Uterus (tissue), 3 donors: ENCODE measurements at regions not wholly inside any gene's neighbourhood (a gene's known extent, or its start where the extent isn't known, plus 50 kb on each side); places are given as distances from the start of the nearest gene placed in this dataset.

Source experiments
- DNase-seq, 2 donors: peaks; one replicate each; pipeline ENCODE4 v3.0.0-alpha.2; 2019 to 2020
- H3K27ac ChIP-seq, 2 donors: fragments of 200-600 bp; sonication (generic); 1 replicate in 1 of 2; 2 replicates in 1 of 2; pipeline ENCODE4 v1.5.1; 2016 to 2018
- H3K27me3 ChIP-seq, 2 donors: fragments of 200-600 bp; sonication (generic); one replicate each; pipeline ENCODE4 v1.5.1; 2018 to 2019; ENCODE audit warnings: control low read depth in 1 of 2
- H3K36me3 ChIP-seq, 2 donors: fragments of 200-600 bp; sonication (generic); one replicate each; pipeline ENCODE4 v1.5.1; 2019; ENCODE audit warnings: control low read depth in 1 of 2
- H3K4me1 ChIP-seq, 2 donors: fragments of 200-600 bp; sonication (generic); one replicate each; pipeline ENCODE4 v1.5.1; 2018 to 2019; ENCODE audit warnings: control low read depth in 1 of 2
- H3K4me3 ChIP-seq, 2 donors: fragments of 200-600 bp; sonication (generic); 1 replicate in 1 of 2; 2 replicates in 1 of 2; pipeline ENCODE4 v1.5.1; 2018 to 2019; ENCODE audit warnings: mild to moderate bottlenecking in 1 of 2
- H3K9me3 ChIP-seq, 2 donors: fragments of 200-600 bp; sonication (generic); one replicate each; pipeline ENCODE4 v1.5.1; 2019; ENCODE audit warnings: control low read depth in 1 of 2
- POLR2A ChIP-seq, 2 donors: fragments of 450-650 bp; IDR thresholded peaks; one replicate each; pipeline ENCODE4 v1.6.1; 2016; ENCODE audit warnings: antibody characterized with exemption in 2 of 2, mild to moderate bottlenecking in 1 of 2, moderate library complexity in 1 of 2
- intact Hi-C: fragments of 100-400 bp; cut with DNase I; formaldehyde crosslinking; loops from one replicate; pipeline ENCODE4 v1.15.1; 2023; ENCODE audit warnings: low total_unique reads
- TF ChIP-seq, protein P1 (sequence below), 4 experiments: fragments of 200-600 bp in 2 of 4; fragments of 450-650 bp in 2 of 4; sonication (generic) in 2 of 4; IDR thresholded peaks; one replicate each; pipeline ENCODE4 v1.5.1; 2016 to 2019; ENCODE audit warnings: antibody characterized with exemption in 4 of 4, mild to moderate bottlenecking in 2 of 4, moderate library complexity in 1 of 4
- donor health status: DM: yes; HTN: yes; CAD: no.

DNA sequence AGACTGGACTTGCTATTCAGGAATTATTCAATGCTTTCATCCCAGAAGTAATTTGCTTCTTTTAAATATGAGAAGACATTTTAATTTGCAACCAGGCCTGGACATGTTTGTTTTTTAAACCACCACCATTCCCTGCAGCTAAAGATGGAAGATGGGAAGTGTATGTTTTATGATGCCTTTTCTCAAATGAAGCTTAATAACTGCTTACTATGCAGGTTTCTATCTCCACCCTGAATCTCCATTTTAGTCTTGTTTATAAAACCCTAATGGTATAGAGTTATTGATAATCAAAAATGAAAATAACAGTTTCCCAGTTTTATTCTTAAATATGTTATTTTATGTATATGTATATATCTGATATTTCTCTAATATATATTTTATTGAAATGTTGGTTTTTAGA lies 418.9 kb downstream of the C4orf33 start:
- no peaks in the 10 kb centered on the region for H3K36me3 ChIP-seq
- no peak for TF ChIP-seq POLR2A (IDR thresholded peaks at IDR 0.05)
- TF ChIP-seq, protein P1, sequence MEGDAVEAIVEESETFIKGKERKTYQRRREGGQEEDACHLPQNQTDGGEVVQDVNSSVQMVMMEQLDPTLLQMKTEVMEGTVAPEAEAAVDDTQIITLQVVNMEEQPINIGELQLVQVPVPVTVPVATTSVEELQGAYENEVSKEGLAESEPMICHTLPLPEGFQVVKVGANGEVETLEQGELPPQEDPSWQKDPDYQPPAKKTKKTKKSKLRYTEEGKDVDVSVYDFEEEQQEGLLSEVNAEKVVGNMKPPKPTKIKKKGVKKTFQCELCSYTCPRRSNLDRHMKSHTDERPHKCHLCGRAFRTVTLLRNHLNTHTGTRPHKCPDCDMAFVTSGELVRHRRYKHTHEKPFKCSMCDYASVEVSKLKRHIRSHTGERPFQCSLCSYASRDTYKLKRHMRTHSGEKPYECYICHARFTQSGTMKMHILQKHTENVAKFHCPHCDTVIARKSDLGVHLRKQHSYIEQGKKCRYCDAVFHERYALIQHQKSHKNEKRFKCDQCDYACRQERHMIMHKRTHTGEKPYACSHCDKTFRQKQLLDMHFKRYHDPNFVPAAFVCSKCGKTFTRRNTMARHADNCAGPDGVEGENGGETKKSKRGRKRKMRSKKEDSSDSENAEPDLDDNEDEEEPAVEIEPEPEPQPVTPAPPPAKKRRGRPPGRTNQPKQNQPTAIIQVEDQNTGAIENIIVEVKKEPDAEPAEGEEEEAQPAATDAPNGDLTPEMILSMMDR (IDR thresholded peaks at IDR 0.05) = no peak

DNA sequence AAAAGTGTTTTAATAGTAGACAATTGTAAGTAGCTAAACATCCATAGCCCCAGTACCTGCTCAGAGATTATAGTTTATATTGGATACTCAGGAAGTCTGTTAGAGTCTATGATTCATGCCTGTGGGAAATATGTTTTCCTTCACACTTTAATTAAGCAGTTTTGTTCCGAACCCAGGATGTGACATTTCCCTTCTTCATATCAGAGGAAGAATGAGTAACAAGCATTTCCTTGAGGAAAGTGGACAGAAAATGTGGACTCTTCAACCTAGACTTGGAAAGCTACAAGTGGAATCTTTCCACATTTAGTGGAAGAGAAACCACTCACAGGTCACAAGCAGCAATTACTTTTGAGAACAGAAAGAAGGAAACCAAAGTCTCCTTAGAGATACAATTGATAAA lies 419.4 kb downstream of the C4orf33 start:
- no peak overlapping the region for H3K4me3 ChIP-seq
- TF ChIP-seq, protein P1 (IDR thresholded peaks at IDR 0.05) = no peak
- TF ChIP-seq POLR2A (IDR thresholded peaks at IDR 0.05) = no peak
- no peaks in the 10 kb centered on the region for H3K4me1 ChIP-seq
- H3K36me3 ChIP-seq = no peaks in the 10 kb centered on the region
- DNase-seq = no peak
- intact Hi-C loops = no loop called here
- H3K9me3 ChIP-seq = no peaks in the 10 kb centered on the region
- no peak overlapping the region for H3K27ac ChIP-seq
- no peaks in the 10 kb centered on the region for H3K27me3 ChIP-seq

More for the DNA sequence above, 418.9 kb downstream of the C4orf33 start:
- Histone ChIP-seq H3K4me1 (no peaks in the 10 kb centered on the region), H3K27ac (no peak overlapping the region), H3K9me3 (no peaks in the 10 kb centered on the region), H3K27me3 (no peaks in the 10 kb centered on the region), H3K4me3 (no peak overlapping the region)
- no peak for DNase-seq
- intact Hi-C loops = no loop called here

GRCh38 chr4:129526812-129527211 lies 430.9 kb downstream of the C4orf33 start:
- no peak for DNase-seq
- intact Hi-C loops = no loop called here

GRCh38 chr4:129531253-129531652 lies 435.3 kb downstream of the C4orf33 start:
- no peaks in the 10 kb centered on the region for H3K4me1 ChIP-seq
- H3K36me3 ChIP-seq = no peaks in the 10 kb centered on the region
- H3K27me3 ChIP-seq = no peaks in the 10 kb centered on the region
- H3K27ac ChIP-seq = no peak overlapping the region
- TF ChIP-seq, protein P1 (IDR thresholded peaks at IDR 0.05) = no peak
- no peak for TF ChIP-seq POLR2A (IDR thresholded peaks at IDR 0.05)
- no peaks in the 10 kb centered on the region for H3K9me3 ChIP-seq
- no peak for DNase-seq
- H3K4me3 ChIP-seq = no peak overlapping the region
- intact Hi-C loops = no loop called here

More at GRCh38 chr4:129526812-129527211, 430.9 kb downstream of the C4orf33 start:
- Histone ChIP-seq H3K4me3 (no peak overlapping the region), H3K4me1 (no peaks in the 10 kb centered on the region), H3K27ac (no peak overlapping the region), H3K9me3 (no peaks in the 10 kb centered on the region), H3K27me3 (no peaks in the 10 kb centered on the region), H3K36me3 (no peaks in the 10 kb centered on the region)
- TF ChIP-seq, protein P1 (IDR thresholded peaks at IDR 0.05) = no peak
- no peak for TF ChIP-seq POLR2A (IDR thresholded peaks at IDR 0.05)

DNA sequence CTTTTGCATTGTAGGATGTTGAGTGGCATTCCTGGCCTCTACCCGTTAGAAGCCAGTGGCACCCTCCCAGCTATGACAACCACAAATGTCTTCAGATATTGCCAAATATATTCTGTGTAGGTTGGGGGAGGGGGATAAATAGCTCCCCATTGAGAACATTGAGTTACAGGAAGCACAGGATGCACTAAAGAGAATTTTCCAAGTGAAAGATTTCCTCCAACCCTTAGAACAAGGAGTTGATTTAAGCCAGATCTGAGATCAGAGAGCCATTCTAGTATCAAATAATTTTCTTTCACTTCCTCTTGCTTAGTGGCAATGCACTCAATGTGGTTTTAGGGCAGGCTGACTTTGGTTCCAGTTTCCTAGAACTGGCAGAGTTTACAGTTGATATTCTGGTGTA lies 436.6 kb downstream of the C4orf33 start:
- Histone ChIP-seq H3K9me3 (no peaks in the 10 kb centered on the region), H3K36me3 (no peaks in the 10 kb centered on the region), H3K4me1 (no peaks in the 10 kb centered on the region), H3K27ac (no peak overlapping the region), H3K27me3 (no peaks in the 10 kb centered on the region), H3K4me3 (no peak overlapping the region)
- intact Hi-C loops = no loop called here
- TF ChIP-seq, protein P1 (IDR thresholded peaks at IDR 0.05) = no peak
- TF ChIP-seq POLR2A (IDR thresholded peaks at IDR 0.05) = no peak
- no peak for DNase-seq
